ENCODE measurements at regions not wholly inside any gene's neighbourhood (a gene's known extent, or its start where the extent isn't known, plus 50 kb on each side); places are given as distances from the start of the nearest gene placed in this dataset.

- H3K27me3 ChIP-seq = no peaks in the 10 kb centered on the region
- H3K4me1 ChIP-seq = peaks cover 0 to 3% of the 10 kb centered on the region in 2 donors
- TF ChIP-seq POLR2A (IDR thresholded peaks at IDR 0.05) = no peak
- peak in 1 of 5 experiments; percentile 28 for TF ChIP-seq CTCF (IDR thresholded peaks at IDR 0.05 in 4 of 5, conservative IDR thresholded peaks at IDR 0.05 in 1 of 5)
- no peak for DNase-seq
- in situ Hi-C loops (cut with MboI; ENCODE audit: low sequenced_read_pairs in 4 of 4) (no loop called here), intact Hi-C loops (cut with DNase I; ENCODE audit: low total_unique reads) (no loop called here)
- no peak overlapping the region for H3K27ac ChIP-seq
- no peak for ATAC-seq
- H3K4me3 ChIP-seq = no peak overlapping the region
- no peaks in the 10 kb centered on the region for H3K9me3 ChIP-seq
- H3K36me3 ChIP-seq = no peaks in the 10 kb centered on the region
Measured at GRCh38 chr7:38070718-38071117, 107.3 kb upstream of the STARD3NL start.

- TF ChIP-seq POLR2A (IDR thresholded peaks at IDR 0.05) = no peak
- no peak for TF ChIP-seq CTCF (IDR thresholded peaks at IDR 0.05 in 4 of 5, conservative IDR thresholded peaks at IDR 0.05 in 1 of 5)
- ATAC-seq = no peak
- in situ Hi-C loops (cut with MboI; ENCODE audit: low sequenced_read_pairs in 4 of 4) (no loop called here), intact Hi-C loops (cut with DNase I; ENCODE audit: low total_unique reads) (no loop called here)
- Histone ChIP-seq H3K36me3 (no peaks in the 10 kb centered on the region), H3K4me1 (no peaks in the 10 kb centered on the region), H3K9me3 (no peaks in the 10 kb centered on the region), H3K4me3 (no peak overlapping the region), H3K27ac (no peak overlapping the region), H3K27me3 (no peaks in the 10 kb centered on the region)
- DNase-seq = no peak
Measured at GRCh38 chr7:38086857-38087256, 91.2 kb upstream of the STARD3NL start.

GRCh38 chr7:38102507-38102906, 75.5 kb upstream of the STARD3NL start:
- in situ Hi-C loops (cut with MboI; ENCODE audit: low sequenced_read_pairs in 4 of 4) = loop anchor here in 2 of 4 donors (10.0 to 25.0 kb wide), 2 partner anchors 198 to 235 kb away; no protein-coding TSS in a partner anchor
- no peak overlapping the region for H3K4me3 ChIP-seq
- no peak for DNase-seq
- TF ChIP-seq CTCF (IDR thresholded peaks at IDR 0.05 in 4 of 5, conservative IDR thresholded peaks at IDR 0.05 in 1 of 5) (no peak), POLR2A (IDR thresholded peaks at IDR 0.05) (no peak)
- no peaks in the 10 kb centered on the region for H3K36me3 ChIP-seq
- no peaks in the 10 kb centered on the region for H3K4me1 ChIP-seq
- intact Hi-C loops (cut with DNase I; ENCODE audit: low total_unique reads) = loop anchor here (5.0 kb wide), 1 partner anchor 200 kb away; no protein-coding TSS in a partner anchor
- ATAC-seq = no peak
- H3K27me3 ChIP-seq = no peaks in the 10 kb centered on the region
- no peaks in the 10 kb centered on the region for H3K9me3 ChIP-seq
- H3K27ac ChIP-seq = no peak overlapping the region

- no peak overlapping the region for H3K27ac ChIP-seq
- H3K36me3 ChIP-seq = no peaks in the 10 kb centered on the region
- TF ChIP-seq CTCF (IDR thresholded peaks at IDR 0.05 in 4 of 5, conservative IDR thresholded peaks at IDR 0.05 in 1 of 5) (peak; percentile 28 to 65 (median 45)), POLR2A (IDR thresholded peaks at IDR 0.05) (no peak)
- no peak for DNase-seq
- in situ Hi-C loops (cut with MboI; ENCODE audit: low sequenced_read_pairs in 4 of 4) (loop anchor here (5.0 to 25.0 kb wide), 4 partner anchors 116 to 231 kb away; no protein-coding TSS in a partner anchor), intact Hi-C loops (cut with DNase I; ENCODE audit: low total_unique reads) (loop anchor here (2.0 to 5.0 kb wide), 2 partner anchors 189 to 269 kb away; partner anchors contain the start of gene SFRP4)
- no peaks in the 10 kb centered on the region for H3K27me3 ChIP-seq
- H3K4me3 ChIP-seq = no peak overlapping the region
- ATAC-seq = peak; percentile 45 to 66
- no peaks in the 10 kb centered on the region for H3K4me1 ChIP-seq
- H3K9me3 ChIP-seq = no peaks in the 10 kb centered on the region
Measured at GRCh38 chr7:38105874-38106483, 72.1 kb upstream of the STARD3NL start.
